Tibial artery (tissue), 4 donors: ENCODE measurements at regions not wholly inside any gene's neighbourhood (a gene's known extent, or its start where the extent isn't known, plus 50 kb on each side); places are given as distances from the start of the nearest gene placed in this dataset.
A peak's percentile ranks its signal among the peaks of the same experiment; 100 is the strongest.

Experiments
- DNase-seq, 2 donors: peaks; one replicate each; pipeline ENCODE4 v3.0.0-alpha.2; 2019
- H3K27ac ChIP-seq, 2 donors: fragments of 200-600 bp; sonication (generic) in 1 of 2; 1 replicate in 1 of 2; 2 replicates in 1 of 2; pipeline ENCODE4 v1.5.1; 2018 to 2019; ENCODE audit warnings: mild to moderate bottlenecking in 1 of 2
- H3K27me3 ChIP-seq, 2 donors: fragments of 200-600 bp; sonication (generic) in 1 of 2; one replicate each; pipeline versions ENCODE4 v1.5.1 to v1.6.0; 2016 to 2019
- H3K36me3 ChIP-seq, 3 donors: fragments of 200-600 bp; sonication (generic) in 2 of 3; one replicate each; pipeline ENCODE4 v1.5.1; 2016 to 2019; ENCODE audit warnings: mild to moderate bottlenecking in 2 of 3
- H3K4me1 ChIP-seq, 4 donors: fragments of 200-600 bp; sonication (generic) in 2 of 4; 1 replicate in 3 of 4; 2 replicates in 1 of 4; pipeline ENCODE4 v1.5.1; 2016 to 2019
- H3K4me3 ChIP-seq, 2 donors: fragments of 200-600 bp; sonication (generic) in 1 of 2; 1 replicate in 1 of 2; 2 replicates in 1 of 2; pipeline ENCODE4 v1.5.1; 2018 to 2019; ENCODE audit warnings: mild to moderate bottlenecking in 2 of 2
- H3K9me3 ChIP-seq, 3 donors: fragments of 200-600 bp; sonication (generic) in 1 of 3; one replicate each; pipeline ENCODE4 v1.5.1; 2016 to 2019
- CTCF ChIP-seq, 2 experiments: fragments of 200-600 bp in 1 of 2; fragments of 450-650 bp in 1 of 2; IDR thresholded peaks; one replicate each; pipeline ENCODE4 v1.5.1; 2017 to 2019; ENCODE audit warnings: antibody characterized with exemption in 2 of 2, mild to moderate bottlenecking in 1 of 2, moderate library complexity in 1 of 2
- intact Hi-C: fragments of 100-400 bp; cut with DNase I; formaldehyde crosslinking; loops from one replicate; pipeline ENCODE4 v1.15.0; 2023; ENCODE audit warnings: low total_unique reads

- no peak for TF ChIP-seq CTCF (IDR thresholded peaks at IDR 0.05)
- no peaks in the 10 kb centered on the region for H3K9me3 ChIP-seq
- H3K36me3 ChIP-seq: no peaks in the 10 kb centered on the region
- no peaks in the 10 kb centered on the region for H3K27me3 ChIP-seq
- no peak overlapping the region for H3K4me3 ChIP-seq
- no peak overlapping the region for H3K27ac ChIP-seq
- no peaks in the 10 kb centered on the region for H3K4me1 ChIP-seq
- intact Hi-C loops: no loop called here
- no peak for DNase-seq
These were observed 162.2 kb downstream of the GADD45G start for GRCh38 chr9:89766991-89767390.

- H3K36me3 ChIP-seq: no peaks in the 10 kb centered on the region
- H3K27me3 ChIP-seq: no peaks in the 10 kb centered on the region
- H3K9me3 ChIP-seq: no peaks in the 10 kb centered on the region
- DNase-seq: no peak
- H3K27ac ChIP-seq: no peak overlapping the region
- no peaks in the 10 kb centered on the region for H3K4me1 ChIP-seq
- no peak for TF ChIP-seq CTCF (IDR thresholded peaks at IDR 0.05)
- intact Hi-C loops: no loop called here
- no peak overlapping the region for H3K4me3 ChIP-seq
These were observed 163.2 kb downstream of the GADD45G start for GRCh38 chr9:89768051-89768450.

GRCh38 chr9:89768650-89769071, 163.8 kb downstream of the GADD45G start:
- intact Hi-C loops: no loop called here
- Histone ChIP-seq H3K4me1 (no peaks in the 10 kb centered on the region), H3K27ac (no peak overlapping the region), H3K36me3 (no peaks in the 10 kb centered on the region), H3K9me3 (no peaks in the 10 kb centered on the region), H3K27me3 (no peaks in the 10 kb centered on the region), H3K4me3 (no peak overlapping the region)
- TF ChIP-seq CTCF (IDR thresholded peaks at IDR 0.05): no peak
- peak; percentile 31 to 61 for DNase-seq

DNA sequence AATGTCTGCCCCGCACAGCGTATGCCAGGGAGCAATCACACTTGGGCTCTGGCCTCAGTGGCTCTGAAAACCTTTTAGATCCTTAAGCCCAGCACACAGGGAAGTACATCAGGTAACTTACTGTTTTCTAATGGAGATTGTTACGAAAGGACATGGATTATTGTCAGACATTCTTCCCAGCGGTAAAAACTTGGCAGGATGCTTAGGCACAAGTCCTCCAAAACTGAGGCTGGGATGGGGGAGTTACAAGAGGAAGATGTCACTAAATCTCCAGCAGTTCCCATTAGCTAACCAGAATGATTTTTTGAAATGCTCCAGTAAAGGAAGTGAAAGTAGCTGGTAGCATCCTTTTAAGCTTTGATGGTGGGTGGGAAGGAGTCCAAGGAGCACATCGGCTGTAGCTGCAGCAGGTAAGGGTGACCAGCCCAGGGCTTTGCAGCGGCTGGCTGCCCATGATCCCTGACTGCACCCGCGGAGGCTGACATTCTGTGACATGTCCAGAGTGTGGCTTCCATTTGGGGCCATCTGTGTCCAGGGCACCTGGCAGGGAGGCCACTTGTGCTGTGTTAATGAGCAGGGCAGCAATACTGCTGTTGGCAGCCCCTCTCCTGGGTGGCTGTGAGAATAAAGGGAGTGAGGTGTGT, 165.8 kb downstream of the GADD45G start:
- H3K27ac ChIP-seq: no peak overlapping the region
- no peak overlapping the region for H3K4me3 ChIP-seq
- no peaks in the 10 kb centered on the region for H3K9me3 ChIP-seq
- H3K4me1 ChIP-seq: no peaks in the 10 kb centered on the region
- no peaks in the 10 kb centered on the region for H3K36me3 ChIP-seq
- peak in 1 of 2 donors; percentile 55 for DNase-seq
- no peak for TF ChIP-seq CTCF (IDR thresholded peaks at IDR 0.05)
- intact Hi-C loops: no loop called here
- peaks cover 0 to 2% of the 10 kb centered on the region in 2 donors for H3K27me3 ChIP-seq

- peak in 1 of 2 donors; percentile 38 for DNase-seq
- intact Hi-C loops: no loop called here
- Histone ChIP-seq H3K4me3 (no peak overlapping the region), H3K27me3 (peaks cover 0 to 4% of the 10 kb centered on the region in 2 donors), H3K4me1 (no peaks in the 10 kb centered on the region), H3K9me3 (no peaks in the 10 kb centered on the region), H3K36me3 (no peaks in the 10 kb centered on the region), H3K27ac (no peak overlapping the region)
- no peak for TF ChIP-seq CTCF (IDR thresholded peaks at IDR 0.05)
These were observed 166.4 kb downstream of the GADD45G start for GRCh38 chr9:89771205-89771604.

DNA sequence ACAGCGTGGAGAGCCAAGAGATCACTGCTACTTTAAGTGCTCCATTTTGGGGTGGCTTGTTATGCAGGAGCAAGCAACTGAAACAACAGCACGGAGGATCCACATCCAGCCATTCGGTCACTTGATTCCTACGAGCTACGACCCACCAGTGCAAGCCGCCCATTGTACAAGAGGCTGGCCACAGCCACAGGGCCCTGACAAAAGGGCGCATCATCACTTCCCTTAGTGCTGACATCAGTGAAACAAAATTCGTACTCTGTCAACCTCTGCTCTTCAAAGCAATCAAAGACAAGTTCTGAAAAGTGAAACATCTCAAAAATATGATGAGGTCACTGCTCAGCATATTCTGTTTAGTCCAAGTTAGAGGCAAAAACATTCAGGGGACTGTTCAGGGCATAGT, 168.4 kb downstream of the GADD45G start:
- intact Hi-C loops: no loop called here
- Histone ChIP-seq H3K36me3 (no peaks in the 10 kb centered on the region), H3K27ac (no peak overlapping the region), H3K9me3 (no peaks in the 10 kb centered on the region), H3K4me3 (no peak overlapping the region), H3K27me3 (peaks cover 0 to 17% of the 10 kb centered on the region in 2 donors), H3K4me1 (no peaks in the 10 kb centered on the region)
- no peak for DNase-seq
- no peak for TF ChIP-seq CTCF (IDR thresholded peaks at IDR 0.05)
